ENCODE measurements at regions not wholly inside any gene's neighbourhood (a gene's known extent, or its start where the extent isn't known, plus 50 kb on each side); places are given as distances from the start of the nearest gene placed in this dataset.

- Histone ChIP-seq H3K27ac (no peak overlapping the region), H3K9me2 (replicated peaks; ENCODE audit: insufficient read depth) (no peaks in the 10 kb centered on the region), H3K4me3 (no peak overlapping the region), H3K4me1 (ENCODE audit: insufficient read depth) (no peaks in the 10 kb centered on the region), H3K4me2 (no peak overlapping the region), H4K20me1 (ENCODE audit: insufficient read depth, poor library complexity, severe bottlenecking) (no peaks in the 10 kb centered on the region), H3K36me3 (replicated peaks; ENCODE audit: insufficient read depth, low read depth) (no peaks in the 10 kb centered on the region), H2AFZ (no peak overlapping the region), H3K27me3 (no peaks in the 10 kb centered on the region), H3K9me3 (ENCODE audit: low read depth) (no peaks in the 10 kb centered on the region), H3K79me2 (no peaks in the 10 kb centered on the region)
- 96% methylated on average over 1 of the region's 1 CpG for WGBS (ENCODE audit: low lambda C conversion rate, missing lambda C conversion rate)
- TF ChIP-seq EZH2 (IDR thresholded peaks at IDR 0.05; ENCODE audit: borderline replicate concordance) (no peak), EZH2phosphoT487 (IDR thresholded peaks at IDR 0.05; ENCODE audit: low read depth, severe bottlenecking, unreplicated experiment) (no peak)
- TF ChIP-seq, protein P1, sequence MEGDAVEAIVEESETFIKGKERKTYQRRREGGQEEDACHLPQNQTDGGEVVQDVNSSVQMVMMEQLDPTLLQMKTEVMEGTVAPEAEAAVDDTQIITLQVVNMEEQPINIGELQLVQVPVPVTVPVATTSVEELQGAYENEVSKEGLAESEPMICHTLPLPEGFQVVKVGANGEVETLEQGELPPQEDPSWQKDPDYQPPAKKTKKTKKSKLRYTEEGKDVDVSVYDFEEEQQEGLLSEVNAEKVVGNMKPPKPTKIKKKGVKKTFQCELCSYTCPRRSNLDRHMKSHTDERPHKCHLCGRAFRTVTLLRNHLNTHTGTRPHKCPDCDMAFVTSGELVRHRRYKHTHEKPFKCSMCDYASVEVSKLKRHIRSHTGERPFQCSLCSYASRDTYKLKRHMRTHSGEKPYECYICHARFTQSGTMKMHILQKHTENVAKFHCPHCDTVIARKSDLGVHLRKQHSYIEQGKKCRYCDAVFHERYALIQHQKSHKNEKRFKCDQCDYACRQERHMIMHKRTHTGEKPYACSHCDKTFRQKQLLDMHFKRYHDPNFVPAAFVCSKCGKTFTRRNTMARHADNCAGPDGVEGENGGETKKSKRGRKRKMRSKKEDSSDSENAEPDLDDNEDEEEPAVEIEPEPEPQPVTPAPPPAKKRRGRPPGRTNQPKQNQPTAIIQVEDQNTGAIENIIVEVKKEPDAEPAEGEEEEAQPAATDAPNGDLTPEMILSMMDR (IDR thresholded peaks at IDR 0.05; ENCODE audit: poor library complexity) = no peak
- no peak for DNase-seq (ENCODE audit: low spot score)
These were observed 226.4 kb downstream of the S1PR1 start for GRCh38 chr1:101463195-101463594.

GRCh38 chr1:101465941-101466340, 229.1 kb downstream of the S1PR1 start:
- Histone ChIP-seq H3K4me1 (ENCODE audit: insufficient read depth) (no peaks in the 10 kb centered on the region), H2AFZ (no peak overlapping the region), H3K4me2 (no peak overlapping the region), H3K36me3 (replicated peaks; ENCODE audit: insufficient read depth, low read depth) (no peaks in the 10 kb centered on the region), H3K27me3 (no peaks in the 10 kb centered on the region), H3K4me3 (no peak overlapping the region), H3K79me2 (no peaks in the 10 kb centered on the region), H4K20me1 (ENCODE audit: insufficient read depth, poor library complexity, severe bottlenecking) (no peaks in the 10 kb centered on the region), H3K9me3 (ENCODE audit: low read depth) (no peaks in the 10 kb centered on the region), H3K9me2 (replicated peaks; ENCODE audit: insufficient read depth) (no peaks in the 10 kb centered on the region), H3K27ac (no peak overlapping the region)
- WGBS (ENCODE audit: low lambda C conversion rate, missing lambda C conversion rate) = 100% methylated on average over 2 of the region's 2 CpGs
- no peak for TF ChIP-seq EZH2 (IDR thresholded peaks at IDR 0.05; ENCODE audit: borderline replicate concordance)
- TF ChIP-seq EZH2phosphoT487 (IDR thresholded peaks at IDR 0.05; ENCODE audit: low read depth, severe bottlenecking, unreplicated experiment) = no peak
- TF ChIP-seq, protein P1 (IDR thresholded peaks at IDR 0.05; ENCODE audit: poor library complexity) = no peak
- DNase-seq (ENCODE audit: low spot score) = no peak

DNA sequence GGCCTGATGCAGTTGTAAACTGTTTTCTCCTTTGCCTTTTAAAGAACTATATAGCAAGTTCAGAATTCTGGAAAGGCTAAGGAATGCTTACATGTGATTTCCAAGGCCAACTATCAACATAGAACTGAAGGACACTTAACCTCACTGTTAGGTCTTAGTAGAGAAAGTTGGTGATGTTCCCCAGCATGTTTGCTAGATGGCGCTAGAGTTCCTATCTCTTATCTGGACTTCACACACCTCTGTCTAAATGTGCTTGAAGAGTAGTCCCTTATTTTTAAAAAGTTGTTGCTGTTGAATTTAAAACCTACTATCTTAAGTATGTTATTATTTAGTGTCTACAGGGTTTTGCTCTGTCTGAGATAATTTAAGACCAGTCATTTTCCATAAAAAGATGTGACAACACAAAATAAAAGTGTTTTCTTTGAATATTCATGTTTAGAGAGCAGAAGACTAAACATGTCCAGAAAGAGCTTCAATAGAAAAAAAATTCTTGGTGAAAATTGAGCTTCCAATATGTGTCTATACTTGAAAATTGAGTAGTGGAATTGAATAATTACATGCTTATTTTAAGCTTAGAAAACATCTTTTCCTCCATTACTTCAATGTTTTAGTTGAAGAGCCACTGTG, 237.3 kb downstream of the S1PR1 start:
- no peaks in the 10 kb centered on the region for H3K36me3 ChIP-seq (replicated peaks; ENCODE audit: insufficient read depth, low read depth)
- 8% methylated on average over 1 of the region's 1 CpG for WGBS (ENCODE audit: low lambda C conversion rate, missing lambda C conversion rate)
- H3K4me2 ChIP-seq = no peak overlapping the region
- H4K20me1 ChIP-seq (ENCODE audit: insufficient read depth, poor library complexity, severe bottlenecking) = no peaks in the 10 kb centered on the region
- H2AFZ ChIP-seq = no peak overlapping the region
- no peak overlapping the region for H3K4me3 ChIP-seq
- no peaks in the 10 kb centered on the region for H3K27me3 ChIP-seq
- H3K27ac ChIP-seq = no peak overlapping the region
- H3K4me1 ChIP-seq (ENCODE audit: insufficient read depth) = no peaks in the 10 kb centered on the region
- H3K9me2 ChIP-seq (replicated peaks; ENCODE audit: insufficient read depth) = no peaks in the 10 kb centered on the region
- TF ChIP-seq, protein P1 (IDR thresholded peaks at IDR 0.05; ENCODE audit: poor library complexity) = peak; percentile 47
- TF ChIP-seq EZH2phosphoT487 (IDR thresholded peaks at IDR 0.05; ENCODE audit: low read depth, severe bottlenecking, unreplicated experiment) = no peak
- no peaks in the 10 kb centered on the region for H3K79me2 ChIP-seq
- no peaks in the 10 kb centered on the region for H3K9me3 ChIP-seq (ENCODE audit: low read depth)
- peak; percentile 36 for DNase-seq (ENCODE audit: low spot score)
